Skeletal muscle tissue (tissue), 3 donors: ENCODE measurements at regions not wholly inside any gene's neighbourhood (a gene's known extent, or its start where the extent isn't known, plus 50 kb on each side); places are given as distances from the start of the nearest gene placed in this dataset.

Experiments
- H3K27ac ChIP-seq: one replicate; pipeline ENCODE4 v1.7.0; 2013; ENCODE audit warnings: mild to moderate bottlenecking, low read depth, low read length, inconsistent platforms
- H3K27me3 ChIP-seq, 3 donors: one replicate each; pipeline ENCODE4 v1.7.0; 2013; ENCODE audit warnings: low read length in 3 of 3; ENCODE audit not compliant: control insufficient read depth in 3 of 3, insufficient read depth in 3 of 3
- H3K36me3 ChIP-seq, 3 donors: one replicate each; pipeline ENCODE4 v1.7.0; 2013; ENCODE audit warnings: low read length in 3 of 3; ENCODE audit not compliant: control insufficient read depth in 3 of 3, insufficient read depth in 3 of 3
- H3K4me1 ChIP-seq, 3 donors: one replicate each; pipeline ENCODE4 v1.7.0; 2013; ENCODE audit warnings: low read length in 3 of 3, mild to moderate bottlenecking in 3 of 3; ENCODE audit not compliant: control insufficient read depth in 3 of 3, insufficient read depth in 3 of 3
- H3K4me3 ChIP-seq, 3 donors: one replicate each; pipeline ENCODE4 v1.7.0; 2013; ENCODE audit warnings: low read length in 3 of 3
- H3K9ac ChIP-seq, 3 donors: one replicate each; pipeline ENCODE4 v1.7.0; 2013; ENCODE audit warnings: low read length in 3 of 3, mild to moderate bottlenecking in 3 of 3, moderate library complexity in 2 of 3, low read depth in 1 of 3
- H3K9me3 ChIP-seq, 3 donors: one replicate each; pipeline ENCODE4 v1.7.0; 2013; ENCODE audit warnings: low read length in 3 of 3; ENCODE audit not compliant: control insufficient read depth in 3 of 3
- donor health status: Osteomylitis.

- Histone ChIP-seq H3K27ac (no peak overlapping the region), H3K27me3 (no peaks in the 10 kb centered on the region), H3K36me3 (no peaks in the 10 kb centered on the region), H3K9me3 (peaks cover 0 to 2% (median 0%) of the 10 kb centered on the region in 3 donors), H3K4me1 (no peaks in the 10 kb centered on the region), H3K4me3 (no peak overlapping the region), H3K9ac (no peak overlapping the region)
These were observed 186.5 kb downstream of the LURAP1L start for GRCh38 chr9:12961276-12961809.

DNA sequence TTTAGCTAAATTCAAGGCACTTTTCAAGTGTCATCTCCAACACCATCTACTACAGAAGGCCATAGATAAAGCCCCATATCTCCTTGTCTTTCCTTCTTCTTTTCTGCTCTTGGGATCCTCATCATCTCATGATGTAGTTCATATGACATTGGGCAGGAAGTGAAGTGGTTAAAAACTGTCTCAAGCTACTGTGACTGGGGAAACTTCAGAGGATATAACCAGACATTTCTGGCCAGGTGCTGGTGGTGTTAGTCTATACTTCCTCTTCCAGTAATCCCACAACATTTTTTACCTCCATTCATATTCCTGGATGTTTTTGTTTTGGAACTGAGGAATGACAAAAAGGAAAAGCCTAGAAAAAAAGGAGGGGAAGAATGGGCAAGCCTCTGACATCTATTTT, 188.7 kb downstream of the LURAP1L start:
- H3K27ac ChIP-seq, result no peak overlapping the region
- no peaks in the 10 kb centered on the region for H3K4me1 ChIP-seq
- peaks cover 0 to 3% (median 2%) of the 10 kb centered on the region in 3 donors for H3K9me3 ChIP-seq
- H3K9ac ChIP-seq, result no peak overlapping the region
- no peak overlapping the region for H3K4me3 ChIP-seq
- H3K27me3 ChIP-seq, result no peaks in the 10 kb centered on the region
- H3K36me3 ChIP-seq, result no peaks in the 10 kb centered on the region

GRCh38 chr9:12964271-12964670, 189.5 kb downstream of the LURAP1L start:
- Histone ChIP-seq H3K9me3 (peaks cover 0 to 3% (median 0%) of the 10 kb centered on the region in 3 donors), H3K4me1 (no peaks in the 10 kb centered on the region), H3K27me3 (no peaks in the 10 kb centered on the region), H3K9ac (no peak overlapping the region), H3K4me3 (no peak overlapping the region), H3K27ac (no peak overlapping the region), H3K36me3 (no peaks in the 10 kb centered on the region)

DNA sequence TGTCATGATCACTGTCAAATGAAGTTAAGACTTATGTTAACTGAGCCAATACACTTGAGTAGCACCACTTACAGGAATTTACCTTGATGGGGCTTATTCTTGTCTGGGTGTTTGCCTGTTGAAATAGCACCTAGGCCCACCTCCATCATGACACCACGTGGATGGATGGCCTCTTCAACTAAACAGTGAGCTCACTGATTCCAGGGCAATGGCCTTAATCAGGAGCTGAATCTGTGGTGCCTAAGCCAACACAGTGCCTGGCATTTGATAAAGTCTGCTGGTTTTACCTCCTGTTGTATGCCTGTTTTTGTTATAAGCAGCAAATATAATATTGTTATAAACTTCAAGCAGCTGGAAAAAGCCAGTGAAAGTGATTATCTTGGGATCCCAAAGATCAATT, 190.5 kb downstream of the LURAP1L start:
- no peaks in the 10 kb centered on the region for H3K36me3 ChIP-seq

DNA sequence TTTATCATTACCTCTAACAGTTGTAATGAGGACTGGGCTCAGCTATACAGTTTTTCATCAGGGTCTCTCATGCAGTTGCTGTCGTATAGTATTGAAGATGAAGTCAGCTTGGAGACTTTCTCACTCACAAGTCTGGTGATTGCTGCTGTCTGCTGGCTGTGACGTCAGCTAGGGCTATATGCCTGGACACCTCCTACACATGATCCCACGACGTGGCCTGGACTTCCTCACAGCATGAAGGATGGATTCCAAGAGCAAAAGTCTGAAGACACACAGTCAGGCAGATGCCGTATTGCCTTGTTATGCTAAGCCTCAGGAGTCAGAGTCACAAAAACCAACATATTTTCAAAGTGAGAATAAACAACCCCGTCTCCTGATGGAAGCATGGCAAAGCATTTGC, 193.3 kb downstream of the LURAP1L start:
- no peaks in the 10 kb centered on the region for H3K36me3 ChIP-seq
- H3K27ac ChIP-seq, result no peak overlapping the region
- no peaks in the 10 kb centered on the region for H3K27me3 ChIP-seq
- H3K4me1 ChIP-seq, result no peaks in the 10 kb centered on the region
- H3K9me3 ChIP-seq, result peaks cover 0 to 3% (median 0%) of the 10 kb centered on the region in 3 donors
- H3K9ac ChIP-seq, result no peak overlapping the region
- H3K4me3 ChIP-seq, result no peak overlapping the region

More for the DNA sequence above, 190.5 kb downstream of the LURAP1L start:
- Histone ChIP-seq H3K9ac (no peak overlapping the region), H3K27me3 (no peaks in the 10 kb centered on the region), H3K4me3 (no peak overlapping the region), H3K27ac (no peak overlapping the region), H3K9me3 (peaks cover 0 to 3% (median 0%) of the 10 kb centered on the region in 3 donors), H3K4me1 (no peaks in the 10 kb centered on the region)

DNA sequence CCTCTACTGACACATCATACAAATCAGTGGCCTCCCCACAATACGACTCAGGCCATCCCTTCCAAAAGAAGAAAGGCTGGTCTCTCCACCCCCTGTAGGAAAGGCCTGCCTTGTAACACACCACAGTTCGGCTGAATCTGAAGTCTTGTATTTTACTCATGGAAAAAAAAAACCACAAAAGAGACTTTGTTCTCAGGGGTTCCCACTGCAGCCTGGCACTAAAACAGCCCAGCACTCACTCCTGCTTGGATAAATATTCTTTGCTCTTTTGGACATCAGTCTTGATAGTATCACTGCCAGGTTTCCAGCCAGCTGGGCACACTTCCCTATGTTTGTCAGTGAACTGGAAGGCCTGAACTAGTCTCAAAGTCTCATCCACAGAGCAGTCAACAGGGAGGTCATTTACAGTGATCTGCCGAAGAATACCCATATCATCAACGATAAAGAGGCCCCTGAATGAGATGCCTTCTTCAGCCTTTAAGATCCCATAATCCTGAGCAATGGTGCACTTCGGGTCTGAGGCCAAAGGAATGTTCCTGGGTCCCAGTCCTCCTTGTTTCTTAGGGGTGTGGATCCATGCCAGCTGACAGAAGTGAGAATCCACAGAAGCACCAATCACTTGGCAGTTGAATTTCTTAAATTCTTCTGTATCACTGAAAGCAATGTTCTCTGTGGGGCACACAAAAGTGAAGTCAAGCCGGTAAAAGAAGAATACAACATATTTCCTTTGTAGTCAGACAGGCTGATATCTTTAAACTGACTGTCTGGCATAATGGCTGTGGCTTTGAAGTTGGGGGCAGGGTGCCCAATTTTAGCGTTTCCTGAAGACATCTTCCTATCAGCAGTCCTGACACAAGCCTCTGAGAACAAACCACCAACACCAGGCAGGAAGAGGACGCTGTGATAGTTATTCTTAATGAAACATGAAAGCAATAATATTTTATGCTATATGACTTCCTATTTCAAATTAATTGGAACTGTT, 198.1 kb downstream of the LURAP1L start:
- Histone ChIP-seq H3K4me3 (no peak overlapping the region), H3K27me3 (no peaks in the 10 kb centered on the region), H3K9me3 (peaks cover 0 to 3% (median 0%) of the 10 kb centered on the region in 3 donors), H3K4me1 (no peaks in the 10 kb centered on the region), H3K27ac (no peak overlapping the region), H3K36me3 (no peaks in the 10 kb centered on the region), H3K9ac (no peak overlapping the region)

DNA sequence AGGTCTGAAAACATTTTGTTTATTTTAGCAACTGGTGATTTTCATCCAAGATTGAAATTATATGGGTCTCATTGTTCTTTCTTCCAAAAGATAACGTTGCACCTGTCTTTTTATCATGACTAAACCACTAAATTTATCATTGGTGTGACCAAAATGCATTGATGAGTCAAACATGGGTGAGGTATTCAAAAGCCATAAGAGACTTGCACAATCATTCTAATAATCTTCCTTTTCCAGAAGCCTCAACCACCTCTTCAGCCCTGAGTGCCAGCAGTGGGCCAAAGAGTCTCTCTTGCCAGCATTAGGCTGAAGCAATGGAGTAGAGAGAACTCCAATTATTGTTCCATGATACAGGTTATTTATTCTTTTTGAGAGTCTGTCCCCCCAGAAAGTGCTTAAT, 198.9 kb downstream of the LURAP1L start:
- H3K4me1 ChIP-seq, result no peaks in the 10 kb centered on the region
- H3K27ac ChIP-seq, result no peak overlapping the region
- no peaks in the 10 kb centered on the region for H3K9me3 ChIP-seq
- H3K4me3 ChIP-seq, result no peak overlapping the region
- no peak overlapping the region for H3K9ac ChIP-seq
- no peaks in the 10 kb centered on the region for H3K27me3 ChIP-seq
- H3K36me3 ChIP-seq, result no peaks in the 10 kb centered on the region

GRCh38 chr9:12974671-12975070, 199.9 kb downstream of the LURAP1L start:
- Histone ChIP-seq H3K9me3 (no peaks in the 10 kb centered on the region), H3K4me1 (no peaks in the 10 kb centered on the region), H3K36me3 (no peaks in the 10 kb centered on the region), H3K4me3 (no peak overlapping the region), H3K9ac (no peak overlapping the region), H3K27ac (no peak overlapping the region), H3K27me3 (no peaks in the 10 kb centered on the region)

DNA sequence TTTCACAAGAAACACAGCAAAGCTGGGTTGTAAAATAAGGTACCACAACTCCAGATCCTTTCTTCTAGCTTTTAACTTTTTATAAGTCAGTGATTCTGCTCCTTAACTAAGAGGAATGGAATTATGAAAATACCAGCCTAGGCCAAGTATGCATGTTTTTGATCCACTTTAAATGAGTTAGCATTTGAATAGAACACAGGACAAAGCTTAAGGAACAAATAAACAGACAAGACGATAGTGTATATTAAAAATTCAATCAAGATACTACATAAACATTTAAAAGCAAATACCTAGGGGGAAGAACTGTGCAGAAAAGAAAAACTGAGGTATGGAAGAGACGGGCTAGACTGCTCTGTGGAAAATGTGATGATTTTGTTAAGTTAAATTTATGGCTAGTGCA, 200.7 kb downstream of the LURAP1L start:
- Histone ChIP-seq H3K4me1 (no peaks in the 10 kb centered on the region), H3K27ac (no peak overlapping the region), H3K4me3 (no peak overlapping the region), H3K36me3 (no peaks in the 10 kb centered on the region), H3K9me3 (no peaks in the 10 kb centered on the region), H3K9ac (no peak overlapping the region), H3K27me3 (no peaks in the 10 kb centered on the region)
